Stimulated activated CD4-positive, alpha-beta T cell treated with anti-CD3 and anti-CD28 coated beads, Interleukin-15, amount 100 ng/mL, for 48 hours (primary cell): ENCODE measurements at regions not wholly inside any gene's neighbourhood (a gene's known extent, or its start where the extent isn't known, plus 50 kb on each side); places are given as distances from the start of the nearest gene placed in this dataset.

ENCODE experiments used
- DNase-seq, 2 donors: peaks; one replicate each; pipeline ENCODE4 v3.0.0-alpha.2; 2020; ENCODE audit warnings: low read depth in 2 of 2

GRCh38 chr3:84073664-84074063, 885.1 kb upstream of the CADM2 start:
- no peak for DNase-seq

- DNase-seq: no peak
These were observed 884.0 kb upstream of the CADM2 start for GRCh38 chr3:84074767-84075166.

- no peak for DNase-seq
These were observed 881.3 kb upstream of the CADM2 start for GRCh38 chr3:84077479-84077878.

- DNase-seq: no peak
These were observed 876.1 kb upstream of the CADM2 start for GRCh38 chr3:84082726-84083125.

GRCh38 chr3:84092907-84093306, 865.9 kb upstream of the CADM2 start:
- no peak for DNase-seq

- DNase-seq: no peak
These were observed 862.6 kb upstream of the CADM2 start for GRCh38 chr3:84096188-84096587.

- DNase-seq: no peak
These were observed 857.9 kb upstream of the CADM2 start for GRCh38 chr3:84100861-84101260.

- no peak for DNase-seq
These were observed 850.3 kb upstream of the CADM2 start for GRCh38 chr3:84108442-84108971.

- DNase-seq: no peak
These were observed 848.9 kb upstream of the CADM2 start for GRCh38 chr3:84109911-84110310.

- DNase-seq: no peak
These were observed 848.0 kb upstream of the CADM2 start for GRCh38 chr3:84110787-84111186.

GRCh38 chr3:84125201-84125721, 833.5 kb upstream of the CADM2 start:
- no peak for DNase-seq

- no peak for DNase-seq
These were observed 833.0 kb upstream of the CADM2 start for GRCh38 chr3:84125760-84126159.

GRCh38 chr3:84126160-84126559, 832.6 kb upstream of the CADM2 start:
- DNase-seq: no peak

GRCh38 chr3:84128024-84128423, 830.8 kb upstream of the CADM2 start:
- no peak for DNase-seq

- no peak for DNase-seq
These were observed 822.4 kb upstream of the CADM2 start for GRCh38 chr3:84136425-84136824.

GRCh38 chr3:84140631-84141030, 818.2 kb upstream of the CADM2 start:
- no peak for DNase-seq

- DNase-seq: no peak
These were observed 817.2 kb upstream of the CADM2 start for GRCh38 chr3:84141571-84141970.

- DNase-seq: no peak
These were observed 793.5 kb upstream of the CADM2 start for GRCh38 chr3:84165328-84165727.

- no peak for DNase-seq
These were observed 783.3 kb upstream of the CADM2 start for GRCh38 chr3:84175449-84175848.

- no peak for DNase-seq
These were observed 773.9 kb upstream of the CADM2 start for GRCh38 chr3:84184937-84185336.

- no peak for DNase-seq
These were observed 764.8 kb upstream of the CADM2 start for GRCh38 chr3:84194029-84194428.

- no peak for DNase-seq
These were observed 749.3 kb upstream of the CADM2 start for GRCh38 chr3:84209474-84209873.

GRCh38 chr3:84223512-84223911, 735.3 kb upstream of the CADM2 start:
- DNase-seq: no peak

GRCh38 chr3:84224262-84224661, 734.5 kb upstream of the CADM2 start:
- no peak for DNase-seq
